ENCODE measurements at regions not wholly inside any gene's neighbourhood (a gene's known extent, or its start where the extent isn't known, plus 50 kb on each side); places are given as distances from the start of the nearest gene placed in this dataset.

- TF ChIP-seq POLR2AphosphoS5 (IDR thresholded peaks at IDR 0.05) (no peak), POLR2A (IDR thresholded peaks at IDR 0.05) (no peak), CTCF (IDR thresholded peaks at IDR 0.05) (no peak)
Observed at GRCh38 chr6:104423691-104424090, 436.0 kb downstream of the HACE1 start.
